HG03354 (cell line): ENCODE measurements at regions not wholly inside any gene's neighbourhood (a gene's known extent, or its start where the extent isn't known, plus 50 kb on each side); places are given as distances from the start of the nearest gene placed in this dataset.
"Not testable (repeated sequence)": the region's sequence is repeated elsewhere in the genome, so short reads cannot be mapped to it uniquely, and the experiment has no call there.

ENCODE experiments used
- ATAC-seq: cut with Tn5 transposase; IDR thresholded peaks from one replicate; pipeline ENCODE4 v1.9.1; 2021; ENCODE audit warnings: mild to moderate bottlenecking; ENCODE audit not compliant: unreplicated experiment, poor library complexity, severe bottlenecking

GRCh38 chr9:67708109-67708508 lies 150.6 kb upstream of the ANKRD20A1 start:
- ATAC-seq, result not testable (repeated sequence)

GRCh38 chr9:67711429-67711828 lies 147.3 kb upstream of the ANKRD20A1 start:
- ATAC-seq, result not testable (repeated sequence)

- not testable (repeated sequence) for ATAC-seq
These were observed 146.8 kb upstream of the ANKRD20A1 start for GRCh38 chr9:67711931-67712330.

GRCh38 chr9:67712956-67713355 lies 145.8 kb upstream of the ANKRD20A1 start:
- not testable (repeated sequence) for ATAC-seq

- ATAC-seq, result not testable (repeated sequence)
These were observed 140.8 kb upstream of the ANKRD20A1 start for GRCh38 chr9:67717830-67718388.

- not testable (repeated sequence) for ATAC-seq
These were observed 138.2 kb upstream of the ANKRD20A1 start for GRCh38 chr9:67720491-67720890.

- ATAC-seq, result peak; percentile 80
These were observed 136.2 kb upstream of the ANKRD20A1 start for GRCh38 chr9:67722460-67723090.

GRCh38 chr9:67723185-67723584 lies 135.5 kb upstream of the ANKRD20A1 start:
- peak; percentile 41 for ATAC-seq

GRCh38 chr9:67724885-67725284 lies 133.8 kb upstream of the ANKRD20A1 start:
- not testable (repeated sequence) for ATAC-seq

GRCh38 chr9:67726213-67726988 lies 132.3 kb upstream of the ANKRD20A1 start:
- peak; percentile 69 for ATAC-seq

GRCh38 chr9:67763133-67763532 lies 95.6 kb upstream of the ANKRD20A1 start:
- not testable (repeated sequence) for ATAC-seq

GRCh38 chr9:67771807-67772206 lies 86.9 kb upstream of the ANKRD20A1 start:
- ATAC-seq, result not testable (repeated sequence)

- ATAC-seq, result not testable (repeated sequence)
These were observed 58.6 kb upstream of the ANKRD20A1 start for GRCh38 chr9:67800170-67800569.
